H9 (cell line): ENCODE measurements at regions not wholly inside any gene's neighbourhood (a gene's known extent, or its start where the extent isn't known, plus 50 kb on each side); places are given as distances from the start of the nearest gene placed in this dataset.

ENCODE experiments used
- DNase-seq: peaks from one replicate; pipeline ENCODE4 v3.0.0-alpha.2; 2017
- H2AFZ ChIP-seq: one replicate; pipeline ENCODE4 v1.6.1; 2013; ENCODE audit warnings: mild to moderate bottlenecking, low read length, control low read depth, moderate library complexity
- H2AK5ac ChIP-seq: 2 replicates; pipeline ENCODE4 v1.6.1; 2013; ENCODE audit warnings: low read length, control low read depth, mixed read lengths; ENCODE audit not compliant: insufficient read length
- H2BK120ac ChIP-seq: one replicate; pipeline ENCODE4 v1.6.1; 2013; ENCODE audit warnings: low read depth, mild to moderate bottlenecking, low read length, control low read depth, inconsistent platforms; ENCODE audit not compliant: poor library complexity, severe bottlenecking
- H2BK12ac ChIP-seq: 2 replicates; pipeline ENCODE4 v1.6.1; 2013; ENCODE audit warnings: low read length, control low read depth, mixed read lengths, low read depth; ENCODE audit not compliant: insufficient read length
- H2BK15ac ChIP-seq: 2 replicates; pipeline ENCODE4 v1.6.1; 2013; ENCODE audit warnings: low read depth, low read length, control low read depth
- H2BK20ac ChIP-seq: one replicate; pipeline ENCODE4 v1.6.1; 2013; ENCODE audit warnings: low read depth, mild to moderate bottlenecking, low read length, control low read depth, inconsistent platforms; ENCODE audit not compliant: poor library complexity, severe bottlenecking
- H2BK5ac ChIP-seq: 2 replicates; pipeline ENCODE4 v1.6.1; 2013; ENCODE audit warnings: low read length, control low read depth, mixed read lengths; ENCODE audit not compliant: insufficient read length
- H3K14ac ChIP-seq: 2 replicates; pipeline ENCODE4 v1.6.1; 2013; ENCODE audit warnings: low read length, control low read depth; ENCODE audit not compliant: insufficient read depth
- H3K18ac ChIP-seq: 2 replicates; pipeline ENCODE4 v1.6.1; 2013; ENCODE audit warnings: low read depth, mild to moderate bottlenecking, mixed read lengths, low read length, control low read depth; ENCODE audit not compliant: insufficient read length
- H3K23ac ChIP-seq: 2 replicates; pipeline ENCODE4 v1.6.1; 2013; ENCODE audit warnings: low read length, control low read depth, mixed read lengths, low read depth; ENCODE audit not compliant: insufficient read length
- H3K23me2 ChIP-seq: 2 replicates; pipeline ENCODE4 v1.6.1; 2013; ENCODE audit warnings: low read depth, mild to moderate bottlenecking, mixed read lengths, low read length, control low read depth; ENCODE audit not compliant: insufficient read length, poor library complexity, severe bottlenecking
- H3K27ac ChIP-seq: 2 replicates; pipeline ENCODE4 v1.5.1; 2013; ENCODE audit warnings: low read length, control low read depth, mixed read lengths, low read depth; ENCODE audit not compliant: insufficient read length
- H3K27me3 ChIP-seq: 2 replicates; pipeline ENCODE4 v1.6.1; 2013; ENCODE audit warnings: low read length, control low read depth, inconsistent platforms; ENCODE audit not compliant: insufficient read depth
- H3K4ac ChIP-seq: 2 replicates; pipeline ENCODE4 v1.6.1; 2013; ENCODE audit warnings: low read depth, mild to moderate bottlenecking, control low read depth, inconsistent platforms, low read length, moderate library complexity
- H3K4me1 ChIP-seq: 2 replicates; pipeline ENCODE4 v1.6.1; 2013; ENCODE audit warnings: low read length, control low read depth, inconsistent platforms; ENCODE audit not compliant: insufficient read depth
- H3K4me2 ChIP-seq: 2 replicates; pipeline ENCODE4 v1.6.1; 2013; ENCODE audit warnings: low read length, control low read depth, mixed read lengths; ENCODE audit not compliant: insufficient read length, insufficient read depth
- H3K56ac ChIP-seq: 2 replicates; pipeline ENCODE4 v1.6.1; 2013; ENCODE audit warnings: low read depth, mild to moderate bottlenecking, mixed read lengths, low read length, control low read depth; ENCODE audit not compliant: insufficient read length
- H3K79me1 ChIP-seq: 2 replicates; pipeline ENCODE4 v1.6.1; 2013; ENCODE audit warnings: low read depth, mild to moderate bottlenecking, moderate library complexity, low read length, control low read depth, inconsistent platforms; ENCODE audit not compliant: insufficient read depth, poor library complexity, severe bottlenecking
- H3K79me2 ChIP-seq: 2 replicates; pipeline ENCODE4 v1.6.1; 2013; ENCODE audit warnings: low read length, control low read depth, inconsistent platforms; ENCODE audit not compliant: insufficient read depth
- H3K9ac ChIP-seq: 2 replicates; pipeline ENCODE4 v1.6.1; 2013; ENCODE audit warnings: low read length, control low read depth, mixed read lengths; ENCODE audit not compliant: insufficient read length; ENCODE audit errors: extremely low read depth
- H3K9me3 ChIP-seq: one replicate; pipeline ENCODE4 v1.6.1; 2013; ENCODE audit warnings: low read depth, low read length, inconsistent platforms; ENCODE audit not compliant: control insufficient read depth
- H3T11ph ChIP-seq: one replicate; pipeline ENCODE4 v1.6.1; 2013; ENCODE audit warnings: mild to moderate bottlenecking, low read length, control low read depth, inconsistent platforms
- H4K20me1 ChIP-seq: one replicate; pipeline ENCODE4 v1.6.1; 2013; ENCODE audit not compliant: control insufficient read depth, insufficient read length, insufficient read depth
- H4K5ac ChIP-seq: 2 replicates; pipeline ENCODE4 v1.6.1; 2013; ENCODE audit warnings: low read depth, mild to moderate bottlenecking, mixed read lengths, low read length, control low read depth; ENCODE audit not compliant: insufficient read length
- H4K8ac ChIP-seq: replicated peaks from 2 replicates; pipeline ENCODE4 v1.6.1; 2013; ENCODE audit warnings: low read length, control low read depth, mixed read lengths, low read depth; ENCODE audit not compliant: insufficient read length
- H4K91ac ChIP-seq: 2 replicates; pipeline ENCODE4 v1.6.1; 2013; ENCODE audit warnings: low read depth, mild to moderate bottlenecking, moderate library complexity, mixed read lengths, low read length, control low read depth; ENCODE audit not compliant: insufficient read length
- H3K27ac Mint-ChIP-seq, 3 experiments: 2 replicates in 2 of 3; 3 replicates in 1 of 3; pipeline ENCODE4 v1.8.0; 2020 to 2021; ENCODE audit warnings: mixed read lengths in 3 of 3, mild to moderate bottlenecking in 1 of 3, moderate library complexity in 1 of 3
- H3K27me3 Mint-ChIP-seq: 2 replicates; pipeline ENCODE4 v1.8.0; 2021; ENCODE audit warnings: low read depth, mild to moderate bottlenecking, moderate library complexity, mixed read lengths
- H3K36me3 Mint-ChIP-seq, 3 experiments: 2 replicates in 2 of 3; 3 replicates in 1 of 3; pipeline ENCODE4 v1.8.0; 2020 to 2021; ENCODE audit warnings: low read depth in 3 of 3, mixed read lengths in 3 of 3; ENCODE audit not compliant: insufficient read depth in 1 of 3
- H3K4me1 Mint-ChIP-seq, 2 experiments: 2 replicates each; pipeline ENCODE4 v1.8.0; 2020; ENCODE audit warnings: mixed read lengths in 2 of 2
- H3K4me3 Mint-ChIP-seq, 2 experiments: 2 replicates in 1 of 2; 3 replicates in 1 of 2; pipeline ENCODE4 v1.8.0; 2020 to 2021; ENCODE audit warnings: mild to moderate bottlenecking in 2 of 2, mixed read lengths in 2 of 2, moderate library complexity in 1 of 2
- H3K9me3 Mint-ChIP-seq, 2 experiments: 2 replicates in 1 of 2; 3 replicates in 1 of 2; pipeline ENCODE4 v1.8.0; 2020; ENCODE audit warnings: mild to moderate bottlenecking in 2 of 2, mixed read lengths in 2 of 2, moderate library complexity in 1 of 2
- CTCF ChIP-seq: fragments of 200-600 bp; sonication (generic); conservative IDR thresholded peaks from 3 replicates; pipeline ENCODE4 v1.8.0; 2021; ENCODE audit warnings: antibody characterized with exemption, mild to moderate bottlenecking
- WGBS: extraction: QIAGEN DNeasy Blood & Tissue Kit; methylation state at CpG from one replicate; pipeline ENCODE4 v1.1.7; 2013; ENCODE audit warnings: missing lambda C conversion rate, low lambda C conversion rate, mixed read lengths; ENCODE audit not compliant: insufficient read length; ENCODE audit errors: extremely low coverage; 5-methylcytosine and 5-hydroxymethylcytosine counted together

- no peak overlapping the region for H4K91ac ChIP-seq
- H3K18ac ChIP-seq: no peak overlapping the region
- H4K8ac ChIP-seq: no peak overlapping the region
- H3K14ac ChIP-seq: no peak overlapping the region
- Mint-ChIP-seq H3K9me3 (peaks cover 3 to 10% of the 10 kb centered on the region in 2 experiments; a peak in 3 of 5 replicates), H3K27me3 (no peaks in the 10 kb centered on the region), H3K36me3 (peaks cover 0 to 8% (median 0%) of the 10 kb centered on the region in 3 experiments; a peak in 3 of 7 replicates), H3K27ac (no peak overlapping the region), H3K4me3 (no peak overlapping the region), H3K4me1 (peaks cover 0 to 2% of the 10 kb centered on the region in 2 experiments; a peak in 1 of 4 replicates)
- H3K23ac ChIP-seq: no peak overlapping the region
- no peak overlapping the region for H3K4me2 ChIP-seq
- H3K9ac ChIP-seq: no peak overlapping the region
- no peaks in the 10 kb centered on the region for H3K79me1 ChIP-seq
- no peak overlapping the region for H3K4ac ChIP-seq
- H3K23me2 ChIP-seq: no peaks in the 10 kb centered on the region
- H2AK5ac ChIP-seq: no peak overlapping the region
- H2AFZ ChIP-seq: no peak overlapping the region
- H3K79me2 ChIP-seq: no peaks in the 10 kb centered on the region
- no peak overlapping the region for H4K5ac ChIP-seq
- no peak overlapping the region for H2BK5ac ChIP-seq
- peak; percentile 30 for DNase-seq
- H3K27ac ChIP-seq: no peak overlapping the region
- no peak overlapping the region for H2BK120ac ChIP-seq
- no peak overlapping the region for H3K56ac ChIP-seq
- H2BK15ac ChIP-seq: no peak overlapping the region
- TF ChIP-seq CTCF: peak; percentile 59
- H3K9me3 ChIP-seq: no peaks in the 10 kb centered on the region
- H3K27me3 ChIP-seq: no peaks in the 10 kb centered on the region
- no peak overlapping the region for H2BK20ac ChIP-seq
- H3K4me1 ChIP-seq: no peaks in the 10 kb centered on the region
- H3T11ph ChIP-seq: no peak overlapping the region
- WGBS: no CpG with 5 or more reads among the region's 1 CpG
- H2BK12ac ChIP-seq: no peak overlapping the region
- H4K20me1 ChIP-seq: no peaks in the 10 kb centered on the region
These were observed 742.8 kb downstream of the NR2F1-AS1 start for GRCh38 chr5:92838253-92838652.
